Head of caudate nucleus (tissue), 42 donors: ENCODE measurements at regions not wholly inside any gene's neighbourhood (a gene's known extent, or its start where the extent isn't known, plus 50 kb on each side); places are given as distances from the start of the nearest gene placed in this dataset.

ENCODE experiments used
- DNase-seq, 42 donors: peaks; one replicate each; pipeline versions ENCODE4 v3.0.0 to v3.0.0-alpha.2; 2020 to 2021; ENCODE audit warnings: mixed read lengths in 7 of 42
- intact Hi-C: fragments of 100-400 bp; cut with DNase I; formaldehyde crosslinking; loops from one replicate; pipeline ENCODE4 v1.15.0; 2022

DNA sequence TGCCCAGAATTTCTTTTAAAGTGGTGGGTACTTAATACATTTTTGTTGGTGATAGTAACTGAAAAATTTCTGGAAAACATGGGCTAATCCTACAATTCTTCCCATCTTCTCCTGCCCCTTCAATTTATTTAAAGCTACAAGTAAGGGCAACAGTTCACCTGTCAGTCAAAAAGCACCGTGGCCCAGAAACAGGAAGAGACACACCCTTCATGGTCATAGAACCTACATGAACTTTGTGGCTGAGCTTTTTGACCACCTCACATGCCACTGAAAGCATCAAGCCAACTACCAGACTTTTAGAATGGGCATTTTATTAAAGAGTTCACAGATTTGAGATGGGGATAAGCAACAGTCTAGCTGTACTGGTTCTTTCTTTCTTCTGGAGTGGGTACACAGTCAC is 201.1 kb upstream of the CNR1 start:
- no peak for DNase-seq

GRCh38 chr6:88366672-88367071 is 200.5 kb upstream of the CNR1 start:
- intact Hi-C loops: no loop called here
- DNase-seq: no peak

More for the DNA sequence above, 201.1 kb upstream of the CNR1 start:
- intact Hi-C loops: no loop called here

DNA sequence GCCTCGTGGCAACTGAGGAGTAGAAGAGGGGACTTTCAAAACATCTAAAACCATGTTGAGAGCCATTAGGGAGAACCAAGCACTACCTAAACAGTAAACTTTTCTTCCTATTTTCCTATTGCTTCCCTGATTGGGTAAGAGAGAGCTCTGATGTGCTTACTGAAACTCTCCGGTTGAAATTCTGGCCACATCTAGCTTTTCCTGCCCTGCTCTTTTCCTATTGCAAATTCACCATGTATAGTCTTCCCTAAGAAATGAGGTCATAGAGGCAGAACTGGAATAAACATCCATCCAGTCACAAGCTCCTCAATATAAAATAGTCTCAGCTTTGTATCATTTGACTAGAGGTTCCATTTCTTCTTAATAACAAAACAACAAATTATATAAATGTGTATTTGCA is 199.5 kb upstream of the CNR1 start:
- DNase-seq: no peak
- intact Hi-C loops: no loop called here

DNA sequence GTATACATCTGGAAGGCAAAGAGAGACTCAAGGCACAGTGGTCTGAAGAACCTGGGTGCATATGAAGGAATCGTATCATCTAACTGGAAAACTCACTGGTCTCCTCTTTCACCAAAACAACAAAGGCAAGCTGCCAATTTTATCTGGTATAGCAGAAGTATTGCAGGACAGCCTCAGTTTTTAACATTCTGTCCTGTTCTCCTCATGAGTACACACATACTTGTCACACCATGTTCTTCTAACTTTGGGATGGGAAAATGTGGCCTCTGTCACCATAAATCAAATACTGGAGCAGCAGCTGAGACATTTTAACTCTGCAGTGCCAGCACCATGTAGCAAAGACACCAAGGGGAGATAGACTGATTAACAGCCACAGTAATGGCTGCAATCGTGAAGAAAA is 199.1 kb upstream of the CNR1 start:
- intact Hi-C loops: no loop called here
- no peak for DNase-seq

DNA sequence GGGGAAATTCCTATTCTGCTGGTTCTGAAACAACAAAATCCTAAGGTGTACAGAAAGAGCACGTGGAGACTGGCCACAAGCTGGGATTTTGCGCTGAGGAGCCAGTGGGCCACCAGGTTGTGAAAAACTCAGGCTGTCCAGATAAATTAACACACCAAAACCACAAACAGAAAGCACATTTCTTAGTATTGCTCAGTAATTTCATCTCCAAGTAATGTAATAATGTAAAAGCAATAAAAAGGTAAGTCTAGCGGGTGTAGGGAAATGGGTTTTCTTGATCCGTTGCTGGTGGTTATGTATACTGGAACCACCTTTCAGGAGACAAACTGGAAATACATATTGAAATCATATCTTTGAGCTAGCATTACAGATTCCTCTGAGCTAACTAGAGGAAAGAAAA is 195.6 kb upstream of the CNR1 start:
- DNase-seq: no peak
- intact Hi-C loops: no loop called here

DNA sequence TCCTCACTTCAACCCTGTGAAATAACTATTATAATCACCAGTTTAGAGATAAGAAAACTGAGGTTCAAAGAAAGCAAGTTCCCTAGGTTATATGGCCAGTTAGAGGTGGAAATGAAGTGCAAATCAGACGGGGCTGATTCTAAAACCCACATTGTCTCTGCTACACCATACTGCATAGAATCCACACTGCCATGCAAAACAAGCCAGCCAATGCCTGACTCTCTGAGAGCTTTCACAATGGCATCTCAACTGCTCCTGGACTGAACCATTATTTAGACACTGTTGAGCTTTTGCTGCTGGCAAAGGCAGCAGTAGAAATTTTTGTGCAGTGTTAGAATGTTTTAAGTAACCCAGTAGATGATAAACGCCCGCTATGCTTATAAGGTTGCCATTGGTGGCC is 195.2 kb upstream of the CNR1 start:
- intact Hi-C loops: no loop called here
- DNase-seq: no peak

GRCh38 chr6:88360203-88360797 is 194.2 kb upstream of the CNR1 start:
- intact Hi-C loops: no loop called here
- no peak for DNase-seq

DNA sequence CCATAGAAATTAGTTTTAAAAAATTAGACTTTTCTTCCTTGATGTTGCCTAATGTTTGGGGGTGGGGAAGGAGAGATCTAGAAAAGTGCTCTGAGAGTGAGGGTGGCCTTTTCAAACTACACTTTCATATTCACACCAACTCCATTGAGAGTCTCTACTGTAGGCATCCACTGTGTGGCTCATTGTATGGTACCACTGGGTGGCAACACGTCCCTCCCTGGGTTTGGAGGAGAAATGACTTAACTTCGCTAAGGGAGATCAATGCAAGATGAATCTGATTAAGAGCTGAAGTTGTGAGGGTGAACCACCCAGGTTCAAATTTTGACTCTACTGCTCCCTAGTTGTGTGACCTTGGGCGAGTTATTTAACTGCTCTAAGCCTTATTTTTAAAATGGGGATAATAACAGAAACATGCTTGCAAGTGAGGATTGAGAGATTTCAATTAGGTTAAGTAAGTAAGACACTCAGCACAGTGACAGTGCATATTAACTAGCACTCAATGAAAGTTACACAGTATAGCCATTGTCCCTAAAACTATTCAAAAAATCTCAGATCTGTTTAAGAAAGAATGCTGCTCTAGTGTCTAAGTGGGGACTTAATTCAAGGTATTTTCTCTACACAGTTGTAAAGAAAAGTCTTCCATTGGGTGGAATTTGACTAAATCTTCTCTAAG is 193.5 kb upstream of the CNR1 start:
- DNase-seq: no peak
- intact Hi-C loops: no loop called here

DNA sequence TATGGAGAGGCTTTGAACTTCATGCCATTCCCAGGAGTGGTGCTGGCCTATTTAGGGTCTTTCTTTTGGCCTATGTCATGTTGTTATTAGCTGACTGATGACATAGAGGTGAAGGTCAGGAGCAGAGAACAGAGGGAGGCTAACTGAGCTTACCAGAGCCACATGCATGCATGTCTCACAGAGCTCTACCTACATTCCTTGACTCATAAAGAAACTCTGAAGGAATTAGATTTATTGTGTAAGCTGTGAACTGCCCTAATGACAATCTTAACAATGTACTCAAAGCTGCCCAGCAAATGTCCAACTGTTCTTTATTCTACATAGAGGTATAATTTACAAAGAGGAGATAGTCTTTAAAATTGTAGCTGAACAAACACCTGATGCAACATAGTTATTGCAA is 192.7 kb upstream of the CNR1 start:
- no peak for DNase-seq

DNA sequence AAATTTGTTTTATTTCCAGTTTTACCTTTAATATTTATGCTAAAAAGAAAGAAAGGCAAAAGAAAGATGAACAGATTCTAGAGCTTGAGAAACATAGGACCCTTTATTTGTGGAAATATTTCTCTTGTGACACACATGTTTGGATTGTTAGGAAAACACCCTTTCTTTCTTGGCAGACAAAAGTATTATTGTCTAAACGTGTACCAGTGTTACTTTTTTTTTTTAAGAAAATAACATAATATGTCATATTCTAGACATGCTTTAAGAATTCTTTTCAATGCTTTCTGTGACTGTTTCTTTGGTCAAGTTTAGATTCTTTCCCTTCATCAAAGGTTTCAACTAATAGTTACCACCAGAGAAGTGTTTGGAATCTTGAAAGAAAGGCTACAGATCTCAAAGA is 183.4 kb upstream of the CNR1 start:
- intact Hi-C loops: no loop called here
- DNase-seq: no peak

More for the DNA sequence above, 192.7 kb upstream of the CNR1 start:
- intact Hi-C loops: no loop called here

DNA sequence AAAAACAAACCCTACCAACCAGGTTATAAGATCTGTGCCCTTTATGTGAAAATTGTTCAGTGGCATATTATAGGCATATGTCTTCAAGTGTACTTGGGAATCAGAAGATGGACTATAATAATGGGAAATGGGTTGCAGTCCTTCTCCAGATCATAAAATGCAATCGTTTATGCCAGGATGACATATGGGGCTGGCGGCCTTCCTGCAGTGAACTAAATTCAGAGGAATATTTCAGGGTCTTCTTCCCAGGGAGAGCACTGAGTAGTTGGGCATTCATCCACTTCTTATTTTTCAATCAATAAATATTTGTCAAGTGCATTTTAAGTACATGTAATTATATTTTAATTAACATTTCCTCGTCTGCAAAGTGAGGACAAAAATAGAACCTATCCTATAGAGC is 176.2 kb upstream of the CNR1 start:
- intact Hi-C loops: no loop called here
- DNase-seq: no peak

DNA sequence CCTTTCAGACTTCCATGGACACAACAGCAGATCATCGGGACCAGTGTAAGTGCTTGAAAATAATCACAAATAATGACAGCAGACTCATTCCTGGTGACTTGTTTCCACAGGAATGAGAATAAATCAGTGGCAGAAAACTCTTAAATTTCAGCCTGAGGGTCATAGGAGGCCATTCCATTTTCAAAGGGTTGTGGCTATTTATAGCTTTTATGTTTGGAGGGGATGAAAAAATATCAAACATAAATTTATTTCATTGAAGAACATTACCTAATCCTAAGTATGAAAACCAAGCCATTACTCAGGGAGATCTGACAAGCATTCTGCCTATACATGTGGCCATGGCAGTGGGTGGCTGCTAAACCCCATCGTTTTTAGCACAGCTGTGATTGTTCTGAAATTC is 173.6 kb upstream of the CNR1 start:
- intact Hi-C loops: no loop called here
- no peak for DNase-seq

DNA sequence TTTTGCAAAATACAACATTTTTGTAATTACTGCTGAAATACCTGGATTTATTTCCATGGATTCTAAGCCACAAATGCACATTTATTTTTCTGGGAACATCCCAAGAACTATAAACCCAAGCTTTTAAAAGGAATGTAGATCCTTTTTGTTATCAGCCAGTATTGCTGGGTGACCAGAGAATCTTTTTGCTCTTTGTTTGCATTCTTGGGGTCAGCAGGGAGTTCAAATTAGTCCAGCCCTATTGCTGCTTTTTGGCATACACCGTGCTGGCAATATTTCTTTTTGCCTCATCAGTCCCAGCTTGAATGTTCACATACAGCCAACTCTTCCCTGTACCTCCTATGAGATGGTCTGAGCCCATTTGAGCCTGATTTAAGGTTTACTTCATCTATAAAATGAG is 155.2 kb upstream of the CNR1 start:
- no peak for DNase-seq
- intact Hi-C loops: no loop called here

- intact Hi-C loops: no loop called here
These were observed 145.4 kb upstream of the CNR1 start for GRCh38 chr6:88311561-88311960.

DNA sequence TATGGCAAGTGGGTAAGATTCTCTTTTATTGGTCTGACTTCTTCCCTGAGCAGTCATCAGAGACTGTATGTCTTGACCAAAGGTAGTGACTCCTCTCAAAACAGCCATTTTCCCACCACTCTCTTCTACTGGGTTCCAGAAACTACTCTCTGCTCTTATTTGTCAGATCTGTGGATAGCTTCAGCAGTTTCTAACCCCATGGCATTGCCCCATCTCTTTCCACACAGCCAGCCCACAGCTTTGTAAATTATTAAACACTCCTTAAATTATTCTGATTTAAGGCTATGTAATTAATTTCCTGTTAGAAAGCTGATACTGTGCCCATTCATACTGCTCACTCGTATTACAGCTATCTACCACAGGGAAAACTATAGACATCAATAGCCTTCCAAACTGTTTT is 138.4 kb upstream of the CNR1 start:
- intact Hi-C loops: no loop called here
- DNase-seq: no peak

More at GRCh38 chr6:88311561-88311960, 145.4 kb upstream of the CNR1 start:
- DNase-seq: no peak

DNA sequence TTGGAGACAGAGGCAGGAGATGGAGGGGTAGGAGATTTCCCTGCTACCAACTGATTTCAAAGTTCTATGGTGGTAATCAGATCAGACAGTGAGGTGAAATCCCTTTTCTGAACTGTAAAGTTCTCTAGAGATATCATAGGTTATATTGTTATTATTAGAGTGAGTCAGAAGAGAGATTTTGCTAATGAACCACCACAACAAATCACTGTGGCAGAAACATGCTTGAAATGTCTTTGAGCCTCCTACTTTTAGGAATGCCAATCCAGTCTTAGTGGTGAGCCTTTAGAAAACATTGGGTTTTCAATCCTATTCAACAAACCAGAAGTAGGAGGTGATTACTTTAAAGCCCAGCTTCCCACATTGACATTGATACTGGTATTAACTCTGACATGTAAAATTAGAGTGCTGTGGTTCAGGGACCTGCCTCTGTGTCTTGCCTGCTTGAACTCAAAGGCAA is 136.7 kb upstream of the CNR1 start:
- no peak for DNase-seq
- intact Hi-C loops: no loop called here

- intact Hi-C loops: no loop called here
- DNase-seq: no peak
These were observed 136.0 kb upstream of the CNR1 start for GRCh38 chr6:88301888-88302768.

- intact Hi-C loops: no loop called here
- DNase-seq: no peak
These were observed 135.1 kb upstream of the CNR1 start for GRCh38 chr6:88301256-88301655.

DNA sequence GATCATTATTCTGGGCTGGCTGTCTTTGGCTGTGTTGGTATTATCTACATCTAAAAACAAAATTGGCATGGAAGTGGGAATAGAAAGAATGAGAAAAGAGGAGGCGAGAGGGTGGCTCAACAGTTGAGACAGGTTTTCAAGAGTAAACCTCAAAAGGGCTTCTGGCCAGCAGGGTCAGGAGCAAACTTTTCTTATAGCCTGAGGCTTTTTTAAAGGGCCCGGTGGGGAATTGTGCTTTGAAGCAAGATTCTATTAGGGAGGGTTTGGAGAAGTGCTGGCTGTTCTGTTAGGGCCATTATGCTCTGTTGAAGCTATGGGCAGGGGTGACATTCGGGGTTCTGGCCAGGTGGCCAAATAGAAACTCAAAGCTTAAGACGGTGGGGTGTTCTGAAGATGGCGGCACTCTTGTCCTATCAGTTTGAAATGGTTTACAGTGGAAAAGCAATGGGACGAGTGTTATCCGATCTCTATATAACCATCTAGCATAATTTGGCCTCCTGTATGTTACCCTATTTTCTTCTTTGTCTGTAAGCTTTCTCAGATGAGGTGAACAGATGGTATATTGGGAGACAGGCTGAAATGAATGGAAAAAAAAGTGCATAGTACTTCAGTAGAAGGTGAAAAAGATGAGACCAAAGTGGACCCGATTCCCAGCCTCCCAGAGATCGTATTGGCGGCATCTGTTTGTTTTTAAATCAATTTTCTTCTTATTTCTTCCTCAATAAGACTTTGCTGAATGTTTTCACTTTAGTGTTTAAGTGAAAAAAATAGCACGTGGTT is 132.1 kb upstream of the CNR1 start:
- intact Hi-C loops: no loop called here
- DNase-seq: no peak

DNA sequence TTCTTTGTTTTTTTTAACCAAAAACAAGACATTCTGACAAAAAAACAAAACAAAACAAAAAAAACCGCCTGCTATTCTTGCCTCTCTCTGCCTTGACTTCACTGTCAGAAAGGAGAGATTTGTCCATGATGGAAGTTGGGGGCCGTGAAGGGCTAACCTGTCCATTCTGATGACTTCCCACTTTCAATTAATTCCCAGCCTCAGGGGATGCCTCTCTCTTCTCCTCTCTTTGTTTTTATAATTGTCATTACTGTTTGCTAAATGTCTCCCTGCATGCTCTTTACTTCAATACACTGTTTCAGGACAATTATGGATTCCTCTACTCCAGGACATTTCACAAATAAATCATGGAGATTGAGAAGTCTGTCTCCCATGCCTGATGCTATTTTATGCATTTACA is 130.5 kb upstream of the CNR1 start:
- DNase-seq: no peak
- intact Hi-C loops: no loop called here
